Liver (tissue), 8 donors: ENCODE measurements at regions not wholly inside any gene's neighbourhood (a gene's known extent, or its start where the extent isn't known, plus 50 kb on each side); places are given as distances from the start of the nearest gene placed in this dataset.

Experiments used
- DNase-seq: peaks from one replicate; pipeline ENCODE4 v3.0.0-alpha.2; 2017; ENCODE audit warnings: low spot score
- H3K27ac ChIP-seq, 2 donors: one replicate each; pipeline ENCODE4 v1.7.0; 2013; ENCODE audit warnings: inconsistent platforms in 2 of 2, low read length in 2 of 2, control low read depth in 1 of 2, low read depth in 1 of 2, mild to moderate bottlenecking in 1 of 2
- H3K27me3 ChIP-seq, 4 donors: one replicate each; pipeline versions ENCODE4 v1.6.1 to v1.7.0; 2013; ENCODE audit warnings: low read length in 3 of 4, inconsistent platforms in 1 of 4, mild to moderate bottlenecking in 1 of 4, moderate library complexity in 1 of 4; ENCODE audit not compliant: control insufficient read depth in 4 of 4, insufficient read depth in 4 of 4
- H3K36me3 ChIP-seq, 4 donors: one replicate each; pipeline versions ENCODE4 v1.6.1 to v1.7.0; 2013; ENCODE audit warnings: low read length in 3 of 4, mild to moderate bottlenecking in 3 of 4, low read depth in 1 of 4, moderate library complexity in 1 of 4; ENCODE audit not compliant: control insufficient read depth in 4 of 4, insufficient read depth in 3 of 4
- H3K4me1 ChIP-seq, 4 donors: one replicate each; pipeline versions ENCODE4 v1.6.1 to v1.7.0; 2013; ENCODE audit warnings: low read length in 3 of 4, mild to moderate bottlenecking in 3 of 4, moderate library complexity in 1 of 4; ENCODE audit not compliant: control insufficient read depth in 4 of 4, insufficient read depth in 4 of 4
- H3K4me3 ChIP-seq, 3 donors: one replicate each; pipeline versions ENCODE4 v1.6.1 to v1.7.0; 2013; ENCODE audit warnings: low read length in 3 of 3, control low read depth in 1 of 3, low read depth in 1 of 3, mild to moderate bottlenecking in 1 of 3
- H3K9ac ChIP-seq, 2 donors: one replicate each; pipeline ENCODE4 v1.7.0; 2013; ENCODE audit warnings: low read length in 2 of 2, mild to moderate bottlenecking in 2 of 2, moderate library complexity in 2 of 2, control low read depth in 1 of 2, low read depth in 1 of 2
- H3K9me3 ChIP-seq, 4 donors: one replicate each; pipeline versions ENCODE4 v1.6.1 to v1.7.0; 2013; ENCODE audit warnings: low read length in 3 of 4; ENCODE audit not compliant: control insufficient read depth in 4 of 4
- CTCF ChIP-seq: fragments of 150-350 bp; IDR thresholded peaks from 2 replicates; pipeline ENCODE4 v1.5.1; 2017; ENCODE audit warnings: improper control_type of control experiment, low read depth, low read length; ENCODE audit not compliant: missing input control
- HNF4A ChIP-seq, 2 donors: conservative IDR thresholded peaks; 2 replicates each; pipeline ENCODE4 v1.6.1; 2016; ENCODE audit warnings: antibody characterized with exemption in 2 of 2, mild to moderate bottlenecking in 2 of 2
- HNF4G ChIP-seq: IDR thresholded peaks from 2 replicates; pipeline ENCODE4 v1.6.1; 2016; ENCODE audit warnings: antibody characterized with exemption
- JUND ChIP-seq, 2 donors: IDR thresholded peaks; 2 replicates each; pipeline ENCODE4 v1.6.1; 2016; ENCODE audit warnings: antibody characterized with exemption in 2 of 2
- RAD21 ChIP-seq, 2 donors: IDR thresholded peaks; 2 replicates each; pipeline ENCODE4 v1.6.1; 2016; ENCODE audit warnings: antibody characterized with exemption in 2 of 2, mild to moderate bottlenecking in 2 of 2
- RXRA ChIP-seq, 2 donors: IDR thresholded peaks; 2 replicates each; pipeline ENCODE4 v1.6.1; 2017 to 2018; ENCODE audit warnings: antibody characterized with exemption in 2 of 2, mild to moderate bottlenecking in 1 of 2
- TAF1 ChIP-seq: conservative IDR thresholded peaks from 2 replicates; pipeline ENCODE4 v1.6.1; 2016; ENCODE audit warnings: antibody characterized with exemption, mild to moderate bottlenecking
- YY1 ChIP-seq: IDR thresholded peaks from 2 replicates; pipeline ENCODE4 v1.6.1; 2016; ENCODE audit warnings: antibody characterized with exemption, mild to moderate bottlenecking
- WGBS: extraction: QIAGEN DNeasy Blood & Tissue Kit; methylation state at CpG from one replicate; pipeline ENCODE4 v1.1.7; 2013; 5-methylcytosine and 5-hydroxymethylcytosine counted together
- TF ChIP-seq, protein P1 (sequence below): IDR thresholded peaks from 2 replicates; pipeline ENCODE4 v1.6.1; 2016; ENCODE audit warnings: antibody characterized with exemption
- TF ChIP-seq, protein P2 (sequence below): IDR thresholded peaks from 2 replicates; pipeline ENCODE4 v1.6.1; 2016; ENCODE audit warnings: antibody characterized with exemption
- TF ChIP-seq, protein P3 (sequence below): IDR thresholded peaks from 2 replicates; pipeline ENCODE4 v1.6.1; 2016; ENCODE audit warnings: antibody characterized with exemption, mild to moderate bottlenecking
- donor health status: healthy.
- donor health status: healthy.
- donor health status: healthy.
- donor health status: healthy.
- donor health status: healthy.

DNA sequence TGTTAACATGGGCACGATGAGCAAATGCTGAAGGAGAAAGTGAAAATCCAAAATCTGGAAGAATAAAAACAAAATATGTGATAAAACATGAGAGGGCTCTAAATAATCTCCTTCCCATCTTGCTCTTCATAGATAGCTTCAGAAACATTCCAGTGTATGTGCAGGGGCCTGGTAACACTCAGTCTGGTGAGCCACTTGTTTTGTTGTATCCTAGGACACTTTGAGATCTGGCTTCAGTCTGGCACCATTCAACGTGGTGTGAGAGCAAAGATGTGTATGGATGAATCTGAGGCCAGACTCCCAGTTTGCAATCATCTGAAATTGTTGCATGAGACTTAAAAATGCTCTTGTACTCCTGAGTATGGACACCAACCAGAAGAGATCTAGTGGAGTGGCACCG, 337.2 kb upstream of the ZNF385D start:
- no peaks in the 10 kb centered on the region for H3K27me3 ChIP-seq
- no peak for DNase-seq
- WGBS, result 80% methylated on average over 3 of the region's 3 CpGs

DNA sequence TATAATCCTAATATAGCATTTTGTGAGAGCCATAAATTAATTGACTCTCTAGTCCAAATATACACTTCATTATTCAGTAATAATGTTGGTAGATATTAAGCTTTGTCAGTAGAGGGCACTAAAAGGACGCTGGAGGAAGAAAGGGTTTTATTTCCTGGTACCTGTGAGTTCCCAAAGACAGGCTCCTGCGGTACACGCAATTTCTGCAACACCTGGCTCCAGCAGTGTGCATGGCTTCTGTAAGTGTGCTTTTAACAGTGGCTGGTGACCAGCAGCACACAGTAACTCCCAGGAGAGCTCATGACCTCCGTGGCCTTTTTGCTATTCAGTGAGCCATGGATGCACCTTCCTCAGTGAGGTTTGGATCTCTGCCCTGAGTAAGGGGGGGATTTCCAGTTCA, 338.3 kb upstream of the ZNF385D start:
- H3K27me3 ChIP-seq, result no peaks in the 10 kb centered on the region
- H3K4me1 ChIP-seq, result peaks cover 3 to 11% (median 5%) of the 10 kb centered on the region in 4 donors
- 7% methylated on average over 4 of the region's 4 CpGs for WGBS
- H3K27ac ChIP-seq, result no peak overlapping the region
- no peaks in the 10 kb centered on the region for H3K36me3 ChIP-seq
- no peaks in the 10 kb centered on the region for H3K9me3 ChIP-seq
- no peak for DNase-seq
- H3K4me3 ChIP-seq, result no peak overlapping the region
- no peak overlapping the region for H3K9ac ChIP-seq
- TF ChIP-seq RXRA (IDR thresholded peaks at IDR 0.05), result peak in 1 of 2 donors; percentile 7
- TF ChIP-seq CTCF, result peak; percentile 66
- TF ChIP-seq, protein P1, sequence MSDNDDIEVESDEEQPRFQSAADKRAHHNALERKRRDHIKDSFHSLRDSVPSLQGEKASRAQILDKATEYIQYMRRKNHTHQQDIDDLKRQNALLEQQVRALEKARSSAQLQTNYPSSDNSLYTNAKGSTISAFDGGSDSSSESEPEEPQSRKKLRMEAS, result no peak
- TF ChIP-seq JUND (IDR thresholded peaks at IDR 0.05), result no peak
- peak; percentile 98 to 99 for TF ChIP-seq RAD21 (IDR thresholded peaks at IDR 0.05)
- TF ChIP-seq, protein P2, sequence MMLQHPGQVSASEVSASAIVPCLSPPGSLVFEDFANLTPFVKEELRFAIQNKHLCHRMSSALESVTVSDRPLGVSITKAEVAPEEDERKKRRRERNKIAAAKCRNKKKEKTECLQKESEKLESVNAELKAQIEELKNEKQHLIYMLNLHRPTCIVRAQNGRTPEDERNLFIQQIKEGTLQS, result peak; percentile 40
- TF ChIP-seq YY1, result no peak

More for the DNA sequence above, 337.2 kb upstream of the ZNF385D start:
- Histone ChIP-seq H3K9ac (no peak overlapping the region), H3K4me3 (no peak overlapping the region), H3K36me3 (no peaks in the 10 kb centered on the region), H3K9me3 (no peaks in the 10 kb centered on the region), H3K4me1 (peaks cover 3 to 11% (median 5%) of the 10 kb centered on the region in 4 donors), H3K27ac (no peak overlapping the region)
- no peak for TF ChIP-seq CTCF
- no peak for TF ChIP-seq TAF1
- TF ChIP-seq RAD21 (IDR thresholded peaks at IDR 0.05), result no peak
- TF ChIP-seq HNF4G, result no peak
- TF ChIP-seq RXRA (IDR thresholded peaks at IDR 0.05), result no peak
- TF ChIP-seq, protein P3, sequence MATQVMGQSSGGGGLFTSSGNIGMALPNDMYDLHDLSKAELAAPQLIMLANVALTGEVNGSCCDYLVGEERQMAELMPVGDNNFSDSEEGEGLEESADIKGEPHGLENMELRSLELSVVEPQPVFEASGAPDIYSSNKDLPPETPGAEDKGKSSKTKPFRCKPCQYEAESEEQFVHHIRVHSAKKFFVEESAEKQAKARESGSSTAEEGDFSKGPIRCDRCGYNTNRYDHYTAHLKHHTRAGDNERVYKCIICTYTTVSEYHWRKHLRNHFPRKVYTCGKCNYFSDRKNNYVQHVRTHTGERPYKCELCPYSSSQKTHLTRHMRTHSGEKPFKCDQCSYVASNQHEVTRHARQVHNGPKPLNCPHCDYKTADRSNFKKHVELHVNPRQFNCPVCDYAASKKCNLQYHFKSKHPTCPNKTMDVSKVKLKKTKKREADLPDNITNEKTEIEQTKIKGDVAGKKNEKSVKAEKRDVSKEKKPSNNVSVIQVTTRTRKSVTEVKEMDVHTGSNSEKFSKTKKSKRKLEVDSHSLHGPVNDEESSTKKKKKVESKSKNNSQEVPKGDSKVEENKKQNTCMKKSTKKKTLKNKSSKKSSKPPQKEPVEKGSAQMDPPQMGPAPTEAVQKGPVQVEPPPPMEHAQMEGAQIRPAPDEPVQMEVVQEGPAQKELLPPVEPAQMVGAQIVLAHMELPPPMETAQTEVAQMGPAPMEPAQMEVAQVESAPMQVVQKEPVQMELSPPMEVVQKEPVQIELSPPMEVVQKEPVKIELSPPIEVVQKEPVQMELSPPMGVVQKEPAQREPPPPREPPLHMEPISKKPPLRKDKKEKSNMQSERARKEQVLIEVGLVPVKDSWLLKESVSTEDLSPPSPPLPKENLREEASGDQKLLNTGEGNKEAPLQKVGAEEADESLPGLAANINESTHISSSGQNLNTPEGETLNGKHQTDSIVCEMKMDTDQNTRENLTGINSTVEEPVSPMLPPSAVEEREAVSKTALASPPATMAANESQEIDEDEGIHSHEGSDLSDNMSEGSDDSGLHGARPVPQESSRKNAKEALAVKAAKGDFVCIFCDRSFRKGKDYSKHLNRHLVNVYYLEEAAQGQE, result no peak
- TF ChIP-seq YY1, result no peak
- no peak for TF ChIP-seq HNF4A (conservative IDR thresholded peaks at IDR 0.05)
